DND-41 (cell line): ENCODE measurements at regions not wholly inside any gene's neighbourhood (a gene's known extent, or its start where the extent isn't known, plus 50 kb on each side); places are given as distances from the start of the nearest gene placed in this dataset.
A peak's percentile ranks its signal among the peaks of the same experiment; 100 is the strongest.

Experiments
- ATAC-seq: fragments of 200-7000 bp; cut with Tn5 transposase; 3 replicates; pipeline ENCODE4 v1.9.1; 2021; ENCODE audit warnings: low read depth; ENCODE audit not compliant: insufficient read depth
- DNase-seq: peaks from one replicate; pipeline ENCODE4 v3.0.0-alpha.2; 2020
- H2AFZ ChIP-seq: 2 replicates; pipeline ENCODE4 v1.6.0; 2012; ENCODE audit warnings: low read depth, low read length
- H3K27ac ChIP-seq: 2 replicates; pipeline ENCODE4 v1.5.1; 2012; ENCODE audit warnings: low read length, inconsistent platforms
- H3K27me3 ChIP-seq: fragments of 200-600 bp; sonication (generic); 2 replicates; pipeline ENCODE4 v1.6.0; 2012; ENCODE audit warnings: low read length, mild to moderate bottlenecking, inconsistent platforms; ENCODE audit not compliant: insufficient read depth, poor library complexity
- H3K36me3 ChIP-seq: 2 replicates; pipeline ENCODE4 v1.5.1; 2012; ENCODE audit warnings: low read length, inconsistent platforms; ENCODE audit not compliant: insufficient read depth
- H3K4me1 ChIP-seq: 2 replicates; pipeline ENCODE4 v1.5.1; 2012; ENCODE audit warnings: mild to moderate bottlenecking, low read length; ENCODE audit not compliant: insufficient read depth
- H3K4me2 ChIP-seq: 2 replicates; pipeline ENCODE4 v1.6.0; 2012; ENCODE audit warnings: mild to moderate bottlenecking, moderate library complexity, low read length, inconsistent platforms; ENCODE audit not compliant: insufficient read depth
- H3K4me3 ChIP-seq, 2 experiments: fragments of 200-600 bp in 1 of 2; shearing (Covaris generic) in 1 of 2; 2 replicates each; pipeline ENCODE4 v1.5.1; 2012 to 2016; ENCODE audit warnings: inconsistent platforms in 2 of 2, low read length in 2 of 2, mild to moderate bottlenecking in 2 of 2, low read depth in 1 of 2, moderate library complexity in 1 of 2
- H3K79me2 ChIP-seq: 2 replicates; pipeline ENCODE4 v1.6.0; 2012; ENCODE audit warnings: low read length, inconsistent platforms; ENCODE audit not compliant: insufficient read depth
- H3K9ac ChIP-seq: 2 replicates; pipeline ENCODE4 v1.6.0; 2012; ENCODE audit warnings: low read depth, mild to moderate bottlenecking, inconsistent platforms, low read length, moderate library complexity
- H3K9me3 ChIP-seq: 2 replicates; pipeline ENCODE4 v1.5.1; 2012; ENCODE audit warnings: low read length, moderate library complexity, mild to moderate bottlenecking, inconsistent platforms; ENCODE audit not compliant: insufficient read depth, severe bottlenecking
- H4K20me1 ChIP-seq: 2 replicates; pipeline ENCODE4 v1.6.0; 2012; ENCODE audit warnings: low read length; ENCODE audit not compliant: insufficient read depth
- EZH2 ChIP-seq: IDR thresholded peaks from 3 replicates; pipeline ENCODE4 v1.6.1; 2012; ENCODE audit warnings: borderline replicate concordance, low read depth, mild to moderate bottlenecking, moderate library complexity, low read length, inconsistent platforms; ENCODE audit not compliant: severe bottlenecking
- TF ChIP-seq, protein P1 (sequence below): IDR thresholded peaks from 2 replicates; pipeline ENCODE4 v1.5.1; 2012; ENCODE audit warnings: borderline replicate concordance, low read length, moderate library complexity, mild to moderate bottlenecking; ENCODE audit not compliant: poor library complexity, severe bottlenecking; ENCODE audit errors: extremely low read depth

DNA sequence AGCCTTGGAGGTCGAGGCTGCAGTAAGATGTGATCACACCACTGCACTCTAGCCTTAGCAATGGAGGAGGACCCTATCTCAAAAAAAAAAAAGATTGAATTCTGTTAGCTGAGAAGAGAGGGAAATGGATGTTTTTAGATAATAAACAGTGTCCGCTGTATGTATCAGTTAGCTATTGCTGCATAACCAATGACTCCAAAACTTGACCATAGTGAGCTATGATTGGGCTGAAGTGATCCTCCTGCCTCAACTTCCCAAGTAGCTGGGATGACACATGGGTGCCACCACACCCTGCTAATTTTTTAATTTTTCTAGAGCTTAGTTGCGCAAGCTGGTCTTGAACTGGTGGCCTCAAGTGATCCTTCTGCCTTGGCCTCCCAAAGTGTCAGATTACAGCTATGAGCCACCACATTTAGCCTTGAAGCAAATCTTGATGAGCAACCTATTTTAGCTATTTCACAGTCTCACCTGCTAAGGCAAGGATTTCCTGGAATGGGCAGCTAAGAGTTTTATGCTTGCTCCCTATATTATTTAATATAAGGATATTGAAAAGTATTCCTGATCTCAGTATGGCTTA lies 68.3 kb upstream of the ATF7IP2 start:
- no peak for TF ChIP-seq EZH2
- TF ChIP-seq, protein P1, sequence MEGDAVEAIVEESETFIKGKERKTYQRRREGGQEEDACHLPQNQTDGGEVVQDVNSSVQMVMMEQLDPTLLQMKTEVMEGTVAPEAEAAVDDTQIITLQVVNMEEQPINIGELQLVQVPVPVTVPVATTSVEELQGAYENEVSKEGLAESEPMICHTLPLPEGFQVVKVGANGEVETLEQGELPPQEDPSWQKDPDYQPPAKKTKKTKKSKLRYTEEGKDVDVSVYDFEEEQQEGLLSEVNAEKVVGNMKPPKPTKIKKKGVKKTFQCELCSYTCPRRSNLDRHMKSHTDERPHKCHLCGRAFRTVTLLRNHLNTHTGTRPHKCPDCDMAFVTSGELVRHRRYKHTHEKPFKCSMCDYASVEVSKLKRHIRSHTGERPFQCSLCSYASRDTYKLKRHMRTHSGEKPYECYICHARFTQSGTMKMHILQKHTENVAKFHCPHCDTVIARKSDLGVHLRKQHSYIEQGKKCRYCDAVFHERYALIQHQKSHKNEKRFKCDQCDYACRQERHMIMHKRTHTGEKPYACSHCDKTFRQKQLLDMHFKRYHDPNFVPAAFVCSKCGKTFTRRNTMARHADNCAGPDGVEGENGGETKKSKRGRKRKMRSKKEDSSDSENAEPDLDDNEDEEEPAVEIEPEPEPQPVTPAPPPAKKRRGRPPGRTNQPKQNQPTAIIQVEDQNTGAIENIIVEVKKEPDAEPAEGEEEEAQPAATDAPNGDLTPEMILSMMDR, result no peak
- no peak for ATAC-seq

DNA sequence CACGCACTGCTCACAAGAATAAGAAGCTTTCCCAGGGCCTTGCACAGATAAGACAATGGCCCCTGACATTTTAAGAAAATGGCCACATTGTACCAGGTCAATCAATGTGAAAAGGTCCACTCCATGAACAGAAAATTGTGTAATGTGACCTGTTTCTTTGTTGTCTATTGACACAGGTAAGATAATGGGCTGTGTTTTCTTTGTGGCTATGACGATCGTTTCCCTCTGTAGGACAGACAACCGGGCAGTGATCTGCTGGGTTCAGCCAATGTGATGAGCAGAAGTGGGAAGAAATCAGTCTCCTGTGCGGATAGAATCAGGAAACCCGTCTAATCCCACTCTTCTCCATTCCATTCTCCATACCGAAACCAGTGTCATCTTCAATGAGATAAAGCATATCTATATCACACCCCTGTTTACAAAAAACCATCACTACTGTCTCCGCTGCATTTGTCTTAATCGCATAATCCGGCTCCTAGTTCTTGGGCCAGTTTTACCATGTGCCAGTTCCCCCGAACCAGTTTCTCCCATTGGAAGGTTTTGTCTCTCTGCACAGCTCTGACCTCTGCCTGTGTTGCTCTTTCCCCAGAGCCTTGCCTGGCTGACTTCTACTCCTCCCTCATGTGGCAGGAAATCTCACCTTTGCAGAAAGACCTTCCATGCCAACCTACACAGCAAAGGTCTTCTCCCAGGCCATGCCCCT lies 66.9 kb upstream of the ATF7IP2 start:
- Histone ChIP-seq H3K79me2 (no peaks in the 10 kb centered on the region), H3K4me1 (peaks cover 6% of the 10 kb centered on the region; the same call in 1 of the 2 replicates), H3K4me3 (no peak overlapping the region), H4K20me1 (no peaks in the 10 kb centered on the region), H3K27me3 (no peaks in the 10 kb centered on the region), H3K9ac (no peak overlapping the region), H2AFZ (peak overlapping the region; percentile 8; the same call in 1 of the 2 replicates), H3K4me2 (no peak overlapping the region), H3K36me3 (no peaks in the 10 kb centered on the region), H3K27ac (no peak overlapping the region), H3K9me3 (no peaks in the 10 kb centered on the region)
- ATAC-seq (no peak), DNase-seq (no peak)
- TF ChIP-seq EZH2, result no peak
- TF ChIP-seq, protein P1, result no peak

More for the DNA sequence above, 68.3 kb upstream of the ATF7IP2 start:
- Histone ChIP-seq H3K79me2 (no peaks in the 10 kb centered on the region), H3K27me3 (no peaks in the 10 kb centered on the region), H3K36me3 (no peaks in the 10 kb centered on the region), H3K4me2 (no peak overlapping the region), H3K4me1 (peaks cover 6% of the 10 kb centered on the region; the same call in 1 of the 2 replicates), H3K4me3 (no peak overlapping the region), H4K20me1 (no peaks in the 10 kb centered on the region), H3K9ac (no peak overlapping the region), H3K9me3 (no peaks in the 10 kb centered on the region), H2AFZ (no peak overlapping the region), H3K27ac (no peak overlapping the region)
- DNase-seq, result no peak

DNA sequence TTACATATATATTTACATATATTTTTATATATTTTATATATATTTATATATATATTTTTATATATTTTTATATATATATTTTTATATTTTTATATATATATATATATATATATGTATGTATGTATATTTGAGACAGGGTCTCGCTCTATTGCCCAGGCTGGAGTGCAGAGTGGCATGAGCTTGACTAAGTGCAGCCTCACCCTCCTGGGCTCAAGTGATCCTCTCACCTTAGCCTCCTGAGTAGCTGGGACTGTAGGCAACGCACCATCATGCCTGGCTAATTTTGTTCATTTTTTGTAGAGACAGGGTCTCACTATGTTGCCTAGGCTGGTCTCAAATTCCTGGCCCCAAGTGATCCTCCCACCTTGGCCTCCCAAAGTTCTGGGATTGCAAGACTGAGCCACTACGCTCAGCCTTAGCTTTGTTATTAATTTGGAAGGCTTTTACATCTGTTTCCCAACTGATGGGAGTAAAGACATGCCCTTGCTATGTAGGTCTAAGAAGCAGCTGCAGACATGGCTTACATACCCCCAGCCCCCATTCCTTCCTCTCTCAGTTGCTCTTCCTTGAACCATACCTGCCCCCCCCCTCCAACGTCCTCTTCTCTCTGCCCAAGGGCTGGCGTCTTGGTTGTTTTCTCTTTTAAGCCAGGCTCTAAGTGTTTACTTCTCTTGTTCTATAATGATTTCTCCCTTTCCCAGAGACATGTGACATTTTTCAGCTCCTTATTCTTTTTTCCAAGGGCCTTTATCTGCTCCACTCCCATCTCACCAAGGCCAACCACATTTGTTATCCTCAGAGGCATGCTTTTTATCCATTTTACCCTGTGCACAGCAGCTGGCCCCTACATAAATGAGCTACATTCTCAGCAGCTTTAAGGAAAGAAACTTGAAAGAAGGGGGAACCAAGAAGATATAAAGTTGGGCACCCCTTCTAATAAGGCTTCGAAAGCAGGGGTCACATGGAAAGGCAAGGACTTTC lies 64.2 kb upstream of the ATF7IP2 start:
- H4K20me1 ChIP-seq, result no peaks in the 10 kb centered on the region
- no peak for TF ChIP-seq EZH2
- TF ChIP-seq, protein P1, result no peak
- H3K9me3 ChIP-seq, result no peaks in the 10 kb centered on the region
- H3K79me2 ChIP-seq, result no peaks in the 10 kb centered on the region
- peak; percentile 33; the same call in 1 of the 3 replicates for ATAC-seq
- H2AFZ ChIP-seq, result no peak overlapping the region; the same call in 1 of the 2 replicates
- H3K27ac ChIP-seq, result no peak overlapping the region
- no peak overlapping the region for H3K4me2 ChIP-seq
- DNase-seq, result no peak
- peaks cover 6% of the 10 kb centered on the region; the same call in 1 of the 2 replicates for H3K4me1 ChIP-seq
- no peak overlapping the region for H3K9ac ChIP-seq
- H3K36me3 ChIP-seq, result no peaks in the 10 kb centered on the region
- no peak overlapping the region for H3K4me3 ChIP-seq
- H3K27me3 ChIP-seq, result no peaks in the 10 kb centered on the region
